ENCODE measurements at regions not wholly inside any gene's neighbourhood (a gene's known extent, or its start where the extent isn't known, plus 50 kb on each side); places are given as distances from the start of the nearest gene placed in this dataset.

DNA sequence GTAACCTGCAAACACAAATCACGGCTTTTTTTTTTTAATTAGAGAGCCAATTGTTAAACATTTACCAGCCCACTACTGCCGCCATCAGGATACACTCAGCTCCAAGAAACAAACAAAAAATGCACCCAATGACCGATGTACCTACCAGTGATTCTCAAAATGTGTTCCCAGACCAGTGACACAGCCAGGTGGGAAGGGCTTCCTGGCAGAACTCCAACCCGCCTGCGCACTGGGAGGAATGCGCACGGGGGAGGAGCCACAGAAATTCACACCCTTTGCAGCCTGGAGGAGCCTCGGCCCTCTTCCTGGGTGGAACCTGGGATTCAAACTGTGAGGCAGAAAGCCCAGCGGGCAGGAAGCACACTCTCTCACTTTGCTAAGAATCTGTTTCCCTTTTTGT is 255.9 kb downstream of the TBC1D4 start (continued):
- TF ChIP-seq PRDM15 (CRISPR knock-in tag; IDR thresholded peaks at IDR 0.05) (no peak), ZNF317 (CRISPR knock-in tag; IDR thresholded peaks at IDR 0.05; ENCODE audit: borderline replicate concordance, low read depth) (no peak), ZNF232 (CRISPR knock-in tag; IDR thresholded peaks at IDR 0.05) (no peak), GABPB1 (CRISPR knock-in tag; IDR thresholded peaks at IDR 0.05) (no peak), SMAD3 (CRISPR knock-in tag; IDR thresholded peaks at IDR 0.05; ENCODE audit: borderline replicate concordance) (no peak), OVOL2 (CRISPR knock-in tag; IDR thresholded peaks at IDR 0.05; ENCODE audit: borderline replicate concordance) (no peak), NR1H2 (CRISPR knock-in tag; IDR thresholded peaks at IDR 0.05) (no peak)
- TF ChIP-seq, protein P1, sequence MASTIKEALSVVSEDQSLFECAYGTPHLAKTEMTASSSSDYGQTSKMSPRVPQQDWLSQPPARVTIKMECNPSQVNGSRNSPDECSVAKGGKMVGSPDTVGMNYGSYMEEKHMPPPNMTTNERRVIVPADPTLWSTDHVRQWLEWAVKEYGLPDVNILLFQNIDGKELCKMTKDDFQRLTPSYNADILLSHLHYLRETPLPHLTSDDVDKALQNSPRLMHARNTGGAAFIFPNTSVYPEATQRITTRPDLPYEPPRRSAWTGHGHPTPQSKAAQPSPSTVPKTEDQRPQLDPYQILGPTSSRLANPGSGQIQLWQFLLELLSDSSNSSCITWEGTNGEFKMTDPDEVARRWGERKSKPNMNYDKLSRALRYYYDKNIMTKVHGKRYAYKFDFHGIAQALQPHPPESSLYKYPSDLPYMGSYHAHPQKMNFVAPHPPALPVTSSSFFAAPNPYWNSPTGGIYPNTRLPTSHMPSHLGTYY (CRISPR knock-in tag; IDR thresholded peaks at IDR 0.05), result no peak

DNA sequence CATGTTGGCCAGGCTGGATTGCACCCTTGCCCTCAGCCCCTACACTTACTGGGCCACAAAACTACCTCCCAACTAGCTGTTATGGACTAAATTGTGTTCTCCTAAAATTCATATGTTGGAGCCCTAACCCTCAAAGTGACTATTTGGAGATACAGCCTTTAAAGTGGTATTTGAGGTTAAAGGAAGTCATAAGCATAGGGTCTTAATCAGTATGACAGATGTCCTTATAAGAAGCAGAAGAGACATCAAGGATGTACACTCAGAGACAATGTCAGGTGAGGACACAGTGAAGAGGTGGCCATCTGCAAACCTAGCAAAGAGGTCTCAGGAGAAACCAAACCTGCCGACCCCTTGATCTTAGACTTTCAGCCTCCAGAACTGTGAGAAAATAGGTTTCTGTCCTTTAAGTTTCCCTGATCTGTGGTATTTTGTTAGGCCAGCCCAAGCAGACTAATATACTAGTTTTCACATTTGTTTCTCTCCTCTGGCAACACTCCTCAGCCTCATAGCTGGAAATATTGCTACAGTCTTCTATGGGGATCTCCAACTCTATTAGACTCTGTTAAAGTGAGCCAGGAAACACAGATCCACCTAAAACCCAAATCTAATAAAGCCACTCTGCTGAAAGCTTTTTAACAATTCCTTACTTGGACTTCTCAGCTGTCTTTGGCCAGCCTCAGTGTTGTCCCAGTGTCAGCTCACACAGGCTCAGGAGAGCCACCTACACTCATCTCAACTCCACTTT is 256.5 kb downstream of the TBC1D4 start:
- no peaks in the 10 kb centered on the region for H3K36me3 Mint-ChIP-seq
- H3K27ac Mint-ChIP-seq, result no peak overlapping the region
- ATAC-seq, result no peak
- ChIA-PET POLR2A (interaction anchor here (0.6 kb wide), 1 partner anchor 576 kb away, joined by 3 read pairs; no protein-coding TSS in a partner anchor), CTCF (interaction anchor here (0.9 kb wide), 1 partner anchor 32 kb away, joined by 3 read pairs; no protein-coding TSS in a partner anchor)
- peaks cover 3% of the 10 kb centered on the region; the same call in 1 of the 2 replicates for H3K27me3 Mint-ChIP-seq (ENCODE audit: low read depth)
- no peaks in the 10 kb centered on the region for H3K9me3 Mint-ChIP-seq
- peaks cover 10% of the 10 kb centered on the region for H3K4me1 Mint-ChIP-seq
- no peak for DNase-seq (ENCODE audit: low spot score)
- no peak for TF ChIP-seq ZNF281 (CRISPR knock-in tag; IDR thresholded peaks at IDR 0.05)
- no peak for TF ChIP-seq PRDM15 (CRISPR knock-in tag; IDR thresholded peaks at IDR 0.05)
- TF ChIP-seq, protein P2, sequence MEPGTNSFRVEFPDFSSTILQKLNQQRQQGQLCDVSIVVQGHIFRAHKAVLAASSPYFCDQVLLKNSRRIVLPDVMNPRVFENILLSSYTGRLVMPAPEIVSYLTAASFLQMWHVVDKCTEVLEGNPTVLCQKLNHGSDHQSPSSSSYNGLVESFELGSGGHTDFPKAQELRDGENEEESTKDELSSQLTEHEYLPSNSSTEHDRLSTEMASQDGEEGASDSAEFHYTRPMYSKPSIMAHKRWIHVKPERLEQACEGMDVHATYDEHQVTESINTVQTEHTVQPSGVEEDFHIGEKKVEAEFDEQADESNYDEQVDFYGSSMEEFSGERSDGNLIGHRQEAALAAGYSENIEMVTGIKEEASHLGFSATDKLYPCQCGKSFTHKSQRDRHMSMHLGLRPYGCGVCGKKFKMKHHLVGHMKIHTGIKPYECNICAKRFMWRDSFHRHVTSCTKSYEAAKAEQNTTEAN (CRISPR knock-in tag; IDR thresholded peaks at IDR 0.05), result no peak
- TF ChIP-seq, protein P3, sequence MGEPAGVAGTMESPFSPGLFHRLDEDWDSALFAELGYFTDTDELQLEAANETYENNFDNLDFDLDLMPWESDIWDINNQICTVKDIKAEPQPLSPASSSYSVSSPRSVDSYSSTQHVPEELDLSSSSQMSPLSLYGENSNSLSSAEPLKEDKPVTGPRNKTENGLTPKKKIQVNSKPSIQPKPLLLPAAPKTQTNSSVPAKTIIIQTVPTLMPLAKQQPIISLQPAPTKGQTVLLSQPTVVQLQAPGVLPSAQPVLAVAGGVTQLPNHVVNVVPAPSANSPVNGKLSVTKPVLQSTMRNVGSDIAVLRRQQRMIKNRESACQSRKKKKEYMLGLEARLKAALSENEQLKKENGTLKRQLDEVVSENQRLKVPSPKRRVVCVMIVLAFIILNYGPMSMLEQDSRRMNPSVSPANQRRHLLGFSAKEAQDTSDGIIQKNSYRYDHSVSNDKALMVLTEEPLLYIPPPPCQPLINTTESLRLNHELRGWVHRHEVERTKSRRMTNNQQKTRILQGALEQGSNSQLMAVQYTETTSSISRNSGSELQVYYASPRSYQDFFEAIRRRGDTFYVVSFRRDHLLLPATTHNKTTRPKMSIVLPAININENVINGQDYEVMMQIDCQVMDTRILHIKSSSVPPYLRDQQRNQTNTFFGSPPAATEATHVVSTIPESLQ (CRISPR knock-in tag; IDR thresholded peaks at IDR 0.05), result no peak
- no peak for TF ChIP-seq GABPB1 (CRISPR knock-in tag; IDR thresholded peaks at IDR 0.05)
- no peak for TF ChIP-seq TEAD4 (CRISPR knock-in tag; IDR thresholded peaks at IDR 0.05)
- TF ChIP-seq, protein P4, sequence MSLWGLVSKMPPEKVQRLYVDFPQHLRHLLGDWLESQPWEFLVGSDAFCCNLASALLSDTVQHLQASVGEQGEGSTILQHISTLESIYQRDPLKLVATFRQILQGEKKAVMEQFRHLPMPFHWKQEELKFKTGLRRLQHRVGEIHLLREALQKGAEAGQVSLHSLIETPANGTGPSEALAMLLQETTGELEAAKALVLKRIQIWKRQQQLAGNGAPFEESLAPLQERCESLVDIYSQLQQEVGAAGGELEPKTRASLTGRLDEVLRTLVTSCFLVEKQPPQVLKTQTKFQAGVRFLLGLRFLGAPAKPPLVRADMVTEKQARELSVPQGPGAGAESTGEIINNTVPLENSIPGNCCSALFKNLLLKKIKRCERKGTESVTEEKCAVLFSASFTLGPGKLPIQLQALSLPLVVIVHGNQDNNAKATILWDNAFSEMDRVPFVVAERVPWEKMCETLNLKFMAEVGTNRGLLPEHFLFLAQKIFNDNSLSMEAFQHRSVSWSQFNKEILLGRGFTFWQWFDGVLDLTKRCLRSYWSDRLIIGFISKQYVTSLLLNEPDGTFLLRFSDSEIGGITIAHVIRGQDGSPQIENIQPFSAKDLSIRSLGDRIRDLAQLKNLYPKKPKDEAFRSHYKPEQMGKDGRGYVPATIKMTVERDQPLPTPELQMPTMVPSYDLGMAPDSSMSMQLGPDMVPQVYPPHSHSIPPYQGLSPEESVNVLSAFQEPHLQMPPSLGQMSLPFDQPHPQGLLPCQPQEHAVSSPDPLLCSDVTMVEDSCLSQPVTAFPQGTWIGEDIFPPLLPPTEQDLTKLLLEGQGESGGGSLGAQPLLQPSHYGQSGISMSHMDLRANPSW (CRISPR knock-in tag; conservative IDR thresholded peaks at IDR 0.05; ENCODE audit: low read depth), result no peak
- no peak for TF ChIP-seq TCF7 (CRISPR knock-in tag; IDR thresholded peaks at IDR 0.05; ENCODE audit: low read depth)
- H3K4me3 Mint-ChIP-seq, result no peak overlapping the region

Measured in WTC11 (cell line).